Stimulated activated memory B cell treated with anti-CD40 and anti-IgM and Interleukin-4, amounts not matched to agents 10 μg/mL and 1 μg/mL and 100 μg/mL, for 72 hours (primary cell): ENCODE measurements at regions not wholly inside any gene's neighbourhood (a gene's known extent, or its start where the extent isn't known, plus 50 kb on each side); places are given as distances from the start of the nearest gene placed in this dataset.

Source experiments
- ATAC-seq: fragments of 150-1000 bp; cut with Tn5 transposase; 2 replicates; pipeline ENCODE4 v1.10.0; 2021
- H3K27ac Mint-ChIP-seq: one replicate; pipeline ENCODE4 v1.8.0; 2022; ENCODE audit warnings: mild to moderate bottlenecking, mixed read lengths
- H3K27me3 Mint-ChIP-seq: one replicate; pipeline ENCODE4 v1.8.0; 2022; ENCODE audit warnings: mixed read lengths
- H3K36me3 Mint-ChIP-seq: one replicate; pipeline ENCODE4 v1.8.0; 2022; ENCODE audit warnings: mixed read lengths
- H3K4me1 Mint-ChIP-seq: one replicate; pipeline ENCODE4 v1.8.0; 2022; ENCODE audit warnings: mixed read lengths
- H3K4me3 Mint-ChIP-seq: one replicate; pipeline ENCODE4 v1.8.0; 2022; ENCODE audit warnings: mild to moderate bottlenecking, moderate library complexity, mixed read lengths
- H3K9me3 Mint-ChIP-seq: one replicate; pipeline ENCODE4 v1.8.0; 2022; ENCODE audit warnings: mixed read lengths

- ATAC-seq, result no peak
- Mint-ChIP-seq H3K36me3 (no peaks in the 10 kb centered on the region), H3K4me1 (no peaks in the 10 kb centered on the region), H3K9me3 (peaks cover 11% of the 10 kb centered on the region), H3K27ac (no peak overlapping the region), H3K27me3 (no peaks in the 10 kb centered on the region), H3K4me3 (no peak overlapping the region)
Measured at GRCh38 chr17:72346306-72346705, 225.5 kb downstream of the SOX9 start.

DNA sequence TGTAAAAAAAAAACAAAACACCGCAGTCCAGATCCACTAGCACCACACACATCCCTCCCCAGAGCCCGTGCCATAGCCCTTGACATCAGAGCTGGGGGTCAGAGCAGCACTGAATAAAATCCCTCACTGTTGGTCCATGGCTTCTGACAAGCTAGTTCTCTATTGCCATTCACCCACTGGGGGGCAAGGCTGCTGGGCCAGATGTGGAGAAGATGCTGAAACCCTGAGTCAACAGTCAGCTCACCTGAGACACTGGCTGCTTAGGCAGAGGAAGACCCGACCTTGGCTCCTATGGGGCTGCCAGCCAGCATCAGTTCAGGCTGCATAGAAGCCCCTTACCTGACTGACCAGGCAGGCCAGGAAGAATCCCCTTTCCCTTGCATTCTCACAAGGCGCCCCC lies 228.2 kb downstream of the SOX9 start:
- ATAC-seq, result no peak
- Mint-ChIP-seq H3K27ac (no peak overlapping the region), H3K9me3 (peaks cover 7% of the 10 kb centered on the region), H3K4me1 (no peaks in the 10 kb centered on the region), H3K4me3 (no peak overlapping the region), H3K36me3 (no peaks in the 10 kb centered on the region), H3K27me3 (peaks cover 8% of the 10 kb centered on the region)

DNA sequence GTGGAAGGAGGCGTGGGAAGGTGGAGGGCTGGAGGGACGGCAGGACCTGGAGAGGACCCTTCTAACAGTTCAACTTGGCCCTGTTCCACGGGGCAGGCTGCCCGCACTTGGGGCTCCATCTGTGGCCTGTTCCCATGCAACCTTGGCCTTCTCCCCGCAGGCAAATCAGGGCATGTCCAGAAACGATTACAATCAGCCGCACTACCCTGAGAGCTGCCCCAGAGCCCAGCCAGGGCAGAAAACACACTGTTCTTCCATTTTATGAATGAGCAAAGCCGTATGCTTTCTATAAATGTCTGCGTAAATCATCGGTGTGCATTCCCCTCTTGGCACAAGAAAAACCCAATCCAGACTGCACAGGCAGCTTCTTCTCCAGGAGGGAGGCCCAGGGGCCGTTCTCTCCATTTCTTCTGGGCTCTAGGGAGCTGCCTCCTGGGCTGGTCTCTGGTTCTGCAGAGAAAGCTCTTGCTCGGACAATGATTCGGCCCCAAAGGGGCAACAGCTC lies 228.7 kb downstream of the SOX9 start:
- no peaks in the 10 kb centered on the region for H3K36me3 Mint-ChIP-seq
- ATAC-seq, result no peak
- no peak overlapping the region for H3K27ac Mint-ChIP-seq
- H3K4me3 Mint-ChIP-seq, result no peak overlapping the region
- H3K9me3 Mint-ChIP-seq, result peaks cover 6% of the 10 kb centered on the region
- peaks cover 8% of the 10 kb centered on the region for H3K27me3 Mint-ChIP-seq
- H3K4me1 Mint-ChIP-seq, result no peaks in the 10 kb centered on the region

GRCh38 chr17:72350073-72350472 lies 229.3 kb downstream of the SOX9 start:
- no peak overlapping the region for H3K27ac Mint-ChIP-seq
- H3K4me1 Mint-ChIP-seq, result no peaks in the 10 kb centered on the region
- no peaks in the 10 kb centered on the region for H3K36me3 Mint-ChIP-seq
- no peak for ATAC-seq
- H3K9me3 Mint-ChIP-seq, result peaks cover 4% of the 10 kb centered on the region
- H3K27me3 Mint-ChIP-seq, result peaks cover 8% of the 10 kb centered on the region
- H3K4me3 Mint-ChIP-seq, result no peak overlapping the region

- ATAC-seq, result no peak
- no peak overlapping the region for H3K27ac Mint-ChIP-seq
Measured at GRCh38 chr17:72351365-72351764, 230.5 kb downstream of the SOX9 start.

DNA sequence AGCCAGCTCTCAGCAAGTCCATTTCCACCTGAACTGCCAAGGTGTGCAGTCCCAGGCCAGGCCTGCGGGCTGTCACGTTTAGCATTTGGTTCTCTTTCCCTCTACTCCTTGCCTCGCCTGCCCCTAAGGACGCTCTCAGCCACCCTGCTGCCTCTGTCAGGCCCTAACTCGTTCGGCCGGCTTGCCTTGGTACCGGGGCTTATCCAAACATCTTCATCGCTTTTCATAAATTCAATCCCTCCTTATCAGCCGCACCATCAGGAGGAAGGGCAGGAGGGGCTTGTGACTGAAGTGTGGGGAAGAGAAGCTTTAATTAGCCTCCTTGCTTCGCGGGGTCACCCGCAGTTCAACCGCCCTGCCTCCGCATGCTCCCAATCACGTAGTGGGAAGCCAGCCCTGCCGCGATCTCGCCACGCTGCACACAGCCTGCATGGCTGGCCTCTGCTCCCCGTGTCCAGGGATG lies 231.1 kb downstream of the SOX9 start:
- H3K4me3 Mint-ChIP-seq, result no peak overlapping the region
- no peak overlapping the region for H3K27ac Mint-ChIP-seq
- peaks cover 8% of the 10 kb centered on the region for H3K27me3 Mint-ChIP-seq
- no peaks in the 10 kb centered on the region for H3K36me3 Mint-ChIP-seq
- H3K4me1 Mint-ChIP-seq, result no peaks in the 10 kb centered on the region
- peaks cover 4% of the 10 kb centered on the region for H3K9me3 Mint-ChIP-seq
- no peak for ATAC-seq

More at GRCh38 chr17:72351365-72351764, 230.5 kb downstream of the SOX9 start:
- Mint-ChIP-seq H3K4me1 (no peaks in the 10 kb centered on the region), H3K4me3 (no peak overlapping the region), H3K27me3 (peaks cover 8% of the 10 kb centered on the region), H3K9me3 (peaks cover 4% of the 10 kb centered on the region), H3K36me3 (no peaks in the 10 kb centered on the region)

GRCh38 chr17:72353502-72353901 lies 232.7 kb downstream of the SOX9 start:
- no peaks in the 10 kb centered on the region for H3K36me3 Mint-ChIP-seq
- ATAC-seq, result no peak
- peaks cover 8% of the 10 kb centered on the region for H3K27me3 Mint-ChIP-seq
- H3K9me3 Mint-ChIP-seq, result peaks cover 4% of the 10 kb centered on the region
- no peaks in the 10 kb centered on the region for H3K4me1 Mint-ChIP-seq
- no peak overlapping the region for H3K27ac Mint-ChIP-seq
- no peak overlapping the region for H3K4me3 Mint-ChIP-seq

DNA sequence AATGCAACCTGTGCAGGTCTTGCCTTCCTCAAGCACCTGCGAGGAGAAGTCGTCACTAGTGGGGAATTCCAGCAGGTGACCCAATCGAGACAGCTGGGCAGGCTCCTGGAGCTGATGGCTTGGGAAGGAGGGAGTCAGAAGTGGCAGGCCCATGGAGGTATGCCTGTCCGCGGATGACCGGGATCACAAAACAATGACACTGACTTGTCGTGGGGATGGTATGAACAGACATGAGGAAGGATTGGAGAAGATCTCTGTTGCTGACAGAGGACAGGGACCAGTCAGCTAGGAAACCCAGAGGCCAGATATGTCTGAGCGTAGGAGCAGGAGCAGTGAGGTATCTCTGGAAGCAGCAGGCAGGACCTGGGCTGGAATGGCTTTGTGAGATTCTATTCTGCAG lies 233.3 kb downstream of the SOX9 start:
- no peaks in the 10 kb centered on the region for H3K36me3 Mint-ChIP-seq
- no peak overlapping the region for H3K27ac Mint-ChIP-seq
- no peak for ATAC-seq
- peaks cover 4% of the 10 kb centered on the region for H3K9me3 Mint-ChIP-seq
- no peaks in the 10 kb centered on the region for H3K4me1 Mint-ChIP-seq
- no peak overlapping the region for H3K4me3 Mint-ChIP-seq
- H3K27me3 Mint-ChIP-seq, result peaks cover 8% of the 10 kb centered on the region

GRCh38 chr17:72357764-72358365 lies 237.0 kb downstream of the SOX9 start:
- ATAC-seq, result no peak
- Mint-ChIP-seq H3K27ac (no peak overlapping the region), H3K36me3 (no peaks in the 10 kb centered on the region), H3K4me3 (no peak overlapping the region), H3K9me3 (peaks cover 4% of the 10 kb centered on the region), H3K4me1 (no peaks in the 10 kb centered on the region), H3K27me3 (no peaks in the 10 kb centered on the region)

- Mint-ChIP-seq H3K27me3 (no peaks in the 10 kb centered on the region), H3K27ac (no peak overlapping the region), H3K9me3 (peaks cover 4% of the 10 kb centered on the region), H3K36me3 (no peaks in the 10 kb centered on the region), H3K4me1 (no peaks in the 10 kb centered on the region), H3K4me3 (no peak overlapping the region)
- ATAC-seq, result no peak
Measured at GRCh38 chr17:72358465-72358864, 237.6 kb downstream of the SOX9 start.

- no peak overlapping the region for H3K27ac Mint-ChIP-seq
- no peak overlapping the region for H3K4me3 Mint-ChIP-seq
- H3K4me1 Mint-ChIP-seq, result no peaks in the 10 kb centered on the region
- H3K36me3 Mint-ChIP-seq, result no peaks in the 10 kb centered on the region
- peaks cover 6% of the 10 kb centered on the region for H3K27me3 Mint-ChIP-seq
- H3K9me3 Mint-ChIP-seq, result peaks cover under 1% of the 10 kb centered on the region
- ATAC-seq, result no peak
Measured at GRCh38 chr17:72359274-72359673, 238.5 kb downstream of the SOX9 start.

- no peaks in the 10 kb centered on the region for H3K36me3 Mint-ChIP-seq
- H3K27me3 Mint-ChIP-seq, result peaks cover 11% of the 10 kb centered on the region
- no peak overlapping the region for H3K4me3 Mint-ChIP-seq
- H3K27ac Mint-ChIP-seq, result no peak overlapping the region
- H3K4me1 Mint-ChIP-seq, result no peaks in the 10 kb centered on the region
- ATAC-seq, result peak; percentile 37
- H3K9me3 Mint-ChIP-seq, result no peaks in the 10 kb centered on the region
Measured at GRCh38 chr17:72359811-72360210, 239.0 kb downstream of the SOX9 start.

DNA sequence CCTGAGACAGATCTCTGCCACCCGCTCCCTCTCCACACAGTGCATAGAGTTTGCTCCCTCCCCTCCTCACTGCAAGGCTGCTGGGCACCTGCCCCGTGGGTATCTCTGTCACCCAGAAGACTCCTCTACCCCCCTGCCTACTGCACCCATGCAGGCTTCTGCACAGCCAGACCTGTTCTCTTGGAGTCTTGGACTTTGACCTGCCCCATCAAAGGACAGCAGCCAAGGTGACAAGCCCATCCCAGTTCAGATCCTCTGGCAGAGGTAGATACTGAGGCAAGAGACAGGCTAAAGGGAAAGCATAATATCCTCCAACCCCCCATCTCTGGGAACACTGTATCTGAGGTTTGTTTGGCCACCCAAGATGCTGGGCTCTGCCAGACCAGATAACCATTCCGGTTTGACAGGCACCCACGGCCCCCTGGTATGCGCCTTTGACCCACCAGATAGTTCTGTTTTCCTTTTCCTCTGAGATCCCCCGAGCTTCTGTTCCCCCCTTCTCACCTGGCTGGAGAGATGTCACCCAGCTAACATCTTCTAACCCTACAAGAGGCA lies 239.6 kb downstream of the SOX9 start:
- H3K27me3 Mint-ChIP-seq, result peaks cover 13% of the 10 kb centered on the region
- ATAC-seq, result peak; percentile 37
- no peaks in the 10 kb centered on the region for H3K9me3 Mint-ChIP-seq
- H3K4me3 Mint-ChIP-seq, result no peak overlapping the region
- no peak overlapping the region for H3K27ac Mint-ChIP-seq
- H3K4me1 Mint-ChIP-seq, result no peaks in the 10 kb centered on the region
- no peaks in the 10 kb centered on the region for H3K36me3 Mint-ChIP-seq

DNA sequence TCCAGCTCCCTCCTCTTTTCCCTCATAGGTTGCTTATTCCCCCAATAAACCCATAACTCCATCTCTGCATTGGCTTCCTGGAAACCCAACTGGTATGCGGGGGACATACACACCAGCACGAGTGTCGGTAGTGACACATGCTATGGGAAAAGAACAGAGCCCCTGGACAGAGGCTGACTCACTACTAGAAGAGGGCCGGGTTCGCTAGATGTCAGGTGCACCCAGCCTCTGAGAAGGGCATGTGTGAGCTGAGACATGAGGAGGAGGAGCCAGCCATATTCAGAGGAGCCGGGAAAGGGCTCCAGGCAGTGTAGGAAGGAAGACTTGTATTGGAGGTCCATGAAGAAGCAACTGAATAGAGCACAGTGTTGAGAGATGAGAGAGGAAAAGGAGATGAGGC lies 241.1 kb downstream of the SOX9 start:
- H3K9me3 Mint-ChIP-seq, result no peaks in the 10 kb centered on the region
- H3K27ac Mint-ChIP-seq, result no peak overlapping the region
- no peaks in the 10 kb centered on the region for H3K36me3 Mint-ChIP-seq
- ATAC-seq, result no peak
- H3K4me1 Mint-ChIP-seq, result no peaks in the 10 kb centered on the region
- H3K27me3 Mint-ChIP-seq, result peaks cover 13% of the 10 kb centered on the region
- H3K4me3 Mint-ChIP-seq, result no peak overlapping the region

GRCh38 chr17:72362376-72363088 lies 241.7 kb downstream of the SOX9 start:
- H3K9me3 Mint-ChIP-seq, result no peaks in the 10 kb centered on the region
- no peak overlapping the region for H3K4me3 Mint-ChIP-seq
- no peak for ATAC-seq
- H3K4me1 Mint-ChIP-seq, result no peaks in the 10 kb centered on the region
- peaks cover 13% of the 10 kb centered on the region for H3K27me3 Mint-ChIP-seq
- H3K36me3 Mint-ChIP-seq, result no peaks in the 10 kb centered on the region
- H3K27ac Mint-ChIP-seq, result no peak overlapping the region
